ENCODE measurements at regions not wholly inside any gene's neighbourhood (a gene's known extent, or its start where the extent isn't known, plus 50 kb on each side); places are given as distances from the start of the nearest gene placed in this dataset.

- TF ChIP-seq CTCF (IDR thresholded peaks at IDR 0.05): no peak
- TF ChIP-seq EZH2 (IDR thresholded peaks at IDR 0.05): no peak
- no peak for TF ChIP-seq EZH2phosphoT487 (IDR thresholded peaks at IDR 0.05)
Observed at GRCh38 chrX:143306991-143307937, 210.0 kb downstream of the SPANXN3 start.
